ENCODE measurements at regions not wholly inside any gene's neighbourhood (a gene's known extent, or its start where the extent isn't known, plus 50 kb on each side); places are given as distances from the start of the nearest gene placed in this dataset.

DNA sequence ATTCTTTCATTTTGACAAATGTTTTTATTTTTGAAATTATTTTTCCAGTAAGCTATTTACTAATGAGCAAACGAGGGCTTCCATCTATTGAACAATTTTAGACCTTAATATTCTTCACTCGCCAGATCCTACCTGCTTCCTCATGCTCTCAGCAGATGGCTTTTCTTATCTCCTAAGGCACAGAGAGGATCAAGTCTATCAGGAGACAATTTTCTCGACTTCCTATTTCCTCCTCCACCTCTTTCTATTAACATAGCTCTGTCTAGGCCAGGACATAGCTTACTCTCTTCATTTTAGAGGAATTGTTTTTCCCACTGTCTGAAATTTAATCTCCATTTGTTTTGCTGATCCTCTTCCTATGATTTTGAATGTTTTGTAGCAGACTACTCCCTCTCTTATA, 87.0 kb upstream of the MAN1A1 start:
- Histone ChIP-seq H3K4me2 (ENCODE audit: insufficient read depth in 1 of 2, low read depth in 2 of 2, low read length in 2 of 2) (no peak overlapping the region), H2BK15ac (ENCODE audit: low read length) (no peak overlapping the region), H2BK20ac (ENCODE audit: low read length) (no peak overlapping the region), H3K79me2 (ENCODE audit: control insufficient read depth in 1 of 2, insufficient read depth in 2 of 2, low read length in 2 of 2) (no peaks in the 10 kb centered on the region), H3K79me1 (ENCODE audit: low read depth, low read length) (no peaks in the 10 kb centered on the region), H2BK5ac (ENCODE audit: low read depth, low read length) (no peak overlapping the region), H3K14ac (ENCODE audit: insufficient read length) (no peak overlapping the region), H3K9me3 (ENCODE audit: insufficient read depth in 2 of 2, low read depth in 1 of 2, low read length in 1 of 2) (peaks cover 0 to 8% of the 10 kb centered on the region in 2 experiments; a peak in 1 of 4 replicates), H2AFZ (ENCODE audit: low read length) (no peak overlapping the region), H3K4ac (replicated peaks; ENCODE audit: insufficient read length, low read depth, low read length) (no peak overlapping the region), H3K4me3 (ENCODE audit: extremely low read depth in 1 of 4, insufficient read depth in 2 of 4, low read depth in 3 of 4, low read length in 4 of 4) (no peak overlapping the region), H2BK120ac (replicated peaks; ENCODE audit: low read depth, low read length) (no peak overlapping the region), H4K20me1 (replicated peaks in 1 of 2; ENCODE audit: control insufficient read depth in 1 of 2, insufficient read depth in 2 of 2, low read length in 2 of 2) (no peaks in the 10 kb centered on the region), H4K5ac (ENCODE audit: insufficient read length, low read depth, low read length) (no peak overlapping the region), H3K23ac (ENCODE audit: insufficient read length) (no peak overlapping the region), H3K36me3 (ENCODE audit: control insufficient read depth in 2 of 4, insufficient read depth in 4 of 4, low read length in 3 of 4) (no peaks in the 10 kb centered on the region), H2AK5ac (ENCODE audit: low read depth, low read length) (no peak overlapping the region), H3K27me3 (replicated peaks in 1 of 4; ENCODE audit: control insufficient read depth in 3 of 4, extremely low read depth in 1 of 4, insufficient read depth in 3 of 4, low read length in 3 of 4) (no peaks in the 10 kb centered on the region), H4K8ac (ENCODE audit: extremely low read depth, insufficient read depth, low read length) (no peak overlapping the region), H3K9ac (replicated peaks in 1 of 4; ENCODE audit: extremely low read depth in 1 of 4, low read depth in 3 of 4, low read length in 3 of 4) (no peak overlapping the region), H2BK12ac (ENCODE audit: low read depth, low read length) (no peak overlapping the region), H3K27ac (ENCODE audit: low read depth, low read length) (no peak overlapping the region), H4K91ac (replicated peaks; ENCODE audit: insufficient read length, low read length) (no peak overlapping the region), H3K23me2 (ENCODE audit: low read depth, low read length) (no peaks in the 10 kb centered on the region), H3K18ac (ENCODE audit: extremely low read depth, low read length) (no peak overlapping the region), H3K56ac (replicated peaks; ENCODE audit: insufficient read length, low read depth, low read length) (no peak overlapping the region), H3K4me1 (replicated peaks in 1 of 4; ENCODE audit: control insufficient read depth in 3 of 4, insufficient read depth in 4 of 4, low read length in 3 of 4) (no peaks in the 10 kb centered on the region)
- no peak for FAIRE-seq
- TF ChIP-seq POLR2AphosphoS5 (IDR thresholded peaks at IDR 0.05; ENCODE audit: low read depth, low read length) (no peak), TEAD4 (IDR thresholded peaks at IDR 0.05; ENCODE audit: low read depth, low read length) (no peak)
- POLR2A ChIA-PET (ENCODE audit: partially characterized antibody) = no interaction called here
- WGBS, 2 experiments (ENCODE audit: extremely low coverage in 1 of 2, insufficient coverage in 1 of 2, insufficient read length in 1 of 2, insufficient replicate concordance in 2 of 2, low coverage in 1 of 2, low lambda C conversion rate in 2 of 2, missing lambda C conversion rate in 1 of 2) = 91% methylated on average over 3 of the region's 3 CpGs; no CpG with 5 or more reads in 1 of the 2 experiments
- CTCF ChIA-PET (ENCODE audit: partially characterized antibody) = interaction anchor here (1.0 to 2.6 kb wide), 2 partner anchors 12 to 72 kb away, joined by 3 to 7 read pairs; no protein-coding TSS in a partner anchor
- no peak for DNase-seq (ENCODE audit: low read depth in 1 of 2, low spot score in 2 of 2)
